Lower lobe of right lung (tissue), 2 donors: ENCODE measurements at regions not wholly inside any gene's neighbourhood (a gene's known extent, or its start where the extent isn't known, plus 50 kb on each side); places are given as distances from the start of the nearest gene placed in this dataset.

ENCODE experiments used
- ATAC-seq, 2 donors: fragments of 200-7000 bp; cut with Tn5 transposase; one replicate each; pipeline ENCODE4 v1.9.1; 2020 to 2022; ENCODE audit warnings: mild to moderate bottlenecking in 2 of 2, moderate library complexity in 2 of 2
- DNase-seq: peaks from one replicate; pipeline ENCODE4 v3.0.0-alpha.2; 2020
- H3K27ac ChIP-seq: fragments of 200-600 bp; one replicate; pipeline ENCODE4 v1.8.0; 2022
- H3K27me3 ChIP-seq: fragments of 200-600 bp; one replicate; pipeline ENCODE4 v1.8.0; 2022; ENCODE audit warnings: low read depth
- H3K36me3 ChIP-seq: fragments of 200-600 bp; one replicate; pipeline ENCODE4 v1.8.0; 2022; ENCODE audit warnings: mild to moderate bottlenecking
- H3K4me1 ChIP-seq: fragments of 200-600 bp; one replicate; pipeline ENCODE4 v1.8.0; 2022
- H3K4me3 ChIP-seq: fragments of 200-600 bp; one replicate; pipeline ENCODE4 v1.8.0; 2022; ENCODE audit warnings: mild to moderate bottlenecking
- H3K9me3 ChIP-seq: fragments of 200-600 bp; one replicate; pipeline ENCODE4 v1.8.0; 2022
- CTCF ChIP-seq: fragments of 200-600 bp; IDR thresholded peaks from one replicate; pipeline ENCODE4 v1.8.0; 2022; ENCODE audit warnings: antibody characterized with exemption, mild to moderate bottlenecking
- intact Hi-C: fragments of 100-400 bp; cut with DNase I; formaldehyde crosslinking; loops from one replicate; pipeline ENCODE4 v1.11.0; 2022
- donor health status: DM: no; HTN: yes; CAD: no; lungs with severe emphysema.

- no peak for TF ChIP-seq CTCF
- Histone ChIP-seq H3K36me3 (no peaks in the 10 kb centered on the region), H3K9me3 (no peaks in the 10 kb centered on the region), H3K27me3 (no peaks in the 10 kb centered on the region), H3K27ac (no peak overlapping the region), H3K4me3 (no peak overlapping the region), H3K4me1 (peaks cover 30% of the 10 kb centered on the region)
- ATAC-seq (no peak), DNase-seq (no peak)
- intact Hi-C loops = no loop called here
These were observed 241.5 kb upstream of the PIK3R1 start for GRCh38 chr5:67974054-67974453.

GRCh38 chr5:67971971-67972821 is 243.4 kb upstream of the PIK3R1 start:
- Histone ChIP-seq H3K4me1 (peaks cover 23% of the 10 kb centered on the region), H3K27me3 (no peaks in the 10 kb centered on the region), H3K9me3 (no peaks in the 10 kb centered on the region), H3K4me3 (no peak overlapping the region), H3K27ac (peak overlapping the region; percentile 57), H3K36me3 (no peaks in the 10 kb centered on the region)
- no peak for DNase-seq
- ATAC-seq = peak in 1 of 2 donors; percentile 33
- intact Hi-C loops = no loop called here
- TF ChIP-seq CTCF = no peak

GRCh38 chr5:67971223-67971830 is 244.2 kb upstream of the PIK3R1 start:
- intact Hi-C loops = no loop called here
- Histone ChIP-seq H3K9me3 (no peaks in the 10 kb centered on the region), H3K36me3 (no peaks in the 10 kb centered on the region), H3K27ac (peak overlapping the region; percentile 57), H3K27me3 (no peaks in the 10 kb centered on the region), H3K4me3 (no peak overlapping the region), H3K4me1 (peaks cover 23% of the 10 kb centered on the region)
- no peak for DNase-seq
- peak; percentile 39 to 80 for ATAC-seq
- no peak for TF ChIP-seq CTCF

GRCh38 chr5:67969631-67970030 is 245.9 kb upstream of the PIK3R1 start:
- Histone ChIP-seq H3K4me3 (no peak overlapping the region), H3K4me1 (peaks cover 23% of the 10 kb centered on the region), H3K27me3 (no peaks in the 10 kb centered on the region), H3K9me3 (no peaks in the 10 kb centered on the region), H3K27ac (no peak overlapping the region), H3K36me3 (no peaks in the 10 kb centered on the region)
- ATAC-seq (no peak), DNase-seq (no peak)
- intact Hi-C loops = no loop called here
- TF ChIP-seq CTCF = no peak

GRCh38 chr5:67969176-67969575 is 246.4 kb upstream of the PIK3R1 start:
- no peak overlapping the region for H3K27ac ChIP-seq
- no peak for TF ChIP-seq CTCF
- no peaks in the 10 kb centered on the region for H3K36me3 ChIP-seq
- no peak for ATAC-seq
- no peaks in the 10 kb centered on the region for H3K27me3 ChIP-seq
- no peaks in the 10 kb centered on the region for H3K9me3 ChIP-seq
- peaks cover 23% of the 10 kb centered on the region for H3K4me1 ChIP-seq
- no peak overlapping the region for H3K4me3 ChIP-seq
- intact Hi-C loops = no loop called here
- DNase-seq = no peak
